ENCODE measurements at regions not wholly inside any gene's neighbourhood (a gene's known extent, or its start where the extent isn't known, plus 50 kb on each side); places are given as distances from the start of the nearest gene placed in this dataset.

- Mint-ChIP-seq H3K36me3 (ENCODE audit: low read depth) (no peaks in the 10 kb centered on the region), H3K4me1 (peaks cover 3% of the 10 kb centered on the region), H3K4me3 (no peak overlapping the region), H3K27ac (ENCODE audit: unreplicated experiment) (no peak overlapping the region), H3K9me3 (no peaks in the 10 kb centered on the region), H3K27me3 (ENCODE audit: low read depth) (no peaks in the 10 kb centered on the region)
- TF ChIP-seq CTCF (conservative IDR thresholded peaks at IDR 0.05), result no peak
- no peak for DNase-seq (ENCODE audit: low read depth, low spot score)
Observed at GRCh38 chr11:121763526-121763925, 310.8 kb upstream of the SORL1-AS1 start.

- no peak for DNase-seq (ENCODE audit: low read depth, low spot score)
- H3K9me3 Mint-ChIP-seq, result no peaks in the 10 kb centered on the region
- no peak for TF ChIP-seq CTCF (conservative IDR thresholded peaks at IDR 0.05)
- peaks cover 2% of the 10 kb centered on the region for H3K4me1 Mint-ChIP-seq
- H3K36me3 Mint-ChIP-seq (ENCODE audit: low read depth), result no peaks in the 10 kb centered on the region
- H3K27me3 Mint-ChIP-seq (ENCODE audit: low read depth), result no peaks in the 10 kb centered on the region
- H3K4me3 Mint-ChIP-seq, result no peak overlapping the region
- no peak overlapping the region for H3K27ac Mint-ChIP-seq (ENCODE audit: unreplicated experiment)
Observed at GRCh38 chr11:121762820-121763219, 310.1 kb upstream of the SORL1-AS1 start.

- Mint-ChIP-seq H3K9me3 (no peaks in the 10 kb centered on the region), H3K27me3 (ENCODE audit: low read depth) (no peaks in the 10 kb centered on the region)
- DNase-seq (ENCODE audit: low read depth, low spot score), result no peak
Observed at GRCh38 chr11:121761186-121761585, 308.4 kb upstream of the SORL1-AS1 start.

GRCh38 chr11:121757480-121758125 lies 304.8 kb upstream of the SORL1-AS1 start:
- Mint-ChIP-seq H3K36me3 (ENCODE audit: low read depth) (no peaks in the 10 kb centered on the region), H3K9me3 (no peaks in the 10 kb centered on the region), H3K4me1 (peaks cover 15% of the 10 kb centered on the region), H3K27me3 (ENCODE audit: low read depth) (no peaks in the 10 kb centered on the region), H3K4me3 (no peak overlapping the region), H3K27ac (ENCODE audit: unreplicated experiment) (no peak overlapping the region)
- TF ChIP-seq CTCF (conservative IDR thresholded peaks at IDR 0.05), result no peak
- no peak for DNase-seq (ENCODE audit: low read depth, low spot score)

More at GRCh38 chr11:121761186-121761585, 308.4 kb upstream of the SORL1-AS1 start:
- peaks cover under 1% of the 10 kb centered on the region for H3K4me1 Mint-ChIP-seq
- H3K27ac Mint-ChIP-seq (ENCODE audit: unreplicated experiment), result no peak overlapping the region
- H3K36me3 Mint-ChIP-seq (ENCODE audit: low read depth), result no peaks in the 10 kb centered on the region
- no peak for TF ChIP-seq CTCF (conservative IDR thresholded peaks at IDR 0.05)
- no peak overlapping the region for H3K4me3 Mint-ChIP-seq

- no peak for TF ChIP-seq CTCF (conservative IDR thresholded peaks at IDR 0.05)
- no peak overlapping the region for H3K27ac Mint-ChIP-seq (ENCODE audit: unreplicated experiment)
- no peak overlapping the region for H3K4me3 Mint-ChIP-seq
- H3K27me3 Mint-ChIP-seq (ENCODE audit: low read depth), result no peaks in the 10 kb centered on the region
- no peaks in the 10 kb centered on the region for H3K36me3 Mint-ChIP-seq (ENCODE audit: low read depth)
- no peaks in the 10 kb centered on the region for H3K9me3 Mint-ChIP-seq
- H3K4me1 Mint-ChIP-seq, result peaks cover 15% of the 10 kb centered on the region
- no peak for DNase-seq (ENCODE audit: low read depth, low spot score)
Observed at GRCh38 chr11:121755906-121756305, 303.1 kb upstream of the SORL1-AS1 start.
